Thoracic aorta (tissue), 2 donors: ENCODE measurements at regions not wholly inside any gene's neighbourhood (a gene's known extent, or its start where the extent isn't known, plus 50 kb on each side); places are given as distances from the start of the nearest gene placed in this dataset.

Source experiments
- ATAC-seq: fragments of 150-250 bp; one replicate; pipeline ENCODE4 v1.8.0; 2017; ENCODE audit warnings: low read depth; ENCODE audit not compliant: insufficient number of reproducible peaks, low FRiP score
- DNase-seq: peaks from one replicate; pipeline ENCODE4 v3.0.0-alpha.2; 2020; ENCODE audit warnings: low spot score
- H3K27ac ChIP-seq, 2 donors: fragments of 200-600 bp; sonication (generic); 1 replicate in 1 of 2; 2 replicates in 1 of 2; pipeline ENCODE4 v1.5.1; 2016; ENCODE audit warnings: mild to moderate bottlenecking in 2 of 2, moderate library complexity in 2 of 2
- H3K27me3 ChIP-seq: fragments of 200-600 bp; sonication (generic); replicated peaks from 2 replicates; pipeline ENCODE4 v1.6.0; 2016; ENCODE audit warnings: mild to moderate bottlenecking; ENCODE audit not compliant: insufficient read depth
- H3K36me3 ChIP-seq: fragments of 200-600 bp; sonication (generic); one replicate; pipeline ENCODE4 v1.5.1; 2016
- H3K4me1 ChIP-seq, 2 donors: fragments of 200-600 bp; sonication (generic); 1 replicate in 1 of 2; 2 replicates in 1 of 2; pipeline versions ENCODE4 v1.5.1 to v1.6.0; 2016; ENCODE audit warnings: low read depth in 2 of 2, mild to moderate bottlenecking in 1 of 2; ENCODE audit not compliant: control insufficient read depth in 1 of 2
- H3K4me3 ChIP-seq: fragments of 200-600 bp; sonication (generic); 2 replicates; pipeline ENCODE4 v1.5.1; 2016; ENCODE audit warnings: mild to moderate bottlenecking
- H3K9me3 ChIP-seq: fragments of 200-600 bp; sonication (generic); 2 replicates; pipeline ENCODE4 v1.5.1; 2016
- TF ChIP-seq, protein P1 (sequence below): fragments of 200-600 bp; sonication (generic); IDR thresholded peaks from one replicate; pipeline ENCODE4 v1.5.1; 2019; ENCODE audit warnings: antibody characterized with exemption

DNA sequence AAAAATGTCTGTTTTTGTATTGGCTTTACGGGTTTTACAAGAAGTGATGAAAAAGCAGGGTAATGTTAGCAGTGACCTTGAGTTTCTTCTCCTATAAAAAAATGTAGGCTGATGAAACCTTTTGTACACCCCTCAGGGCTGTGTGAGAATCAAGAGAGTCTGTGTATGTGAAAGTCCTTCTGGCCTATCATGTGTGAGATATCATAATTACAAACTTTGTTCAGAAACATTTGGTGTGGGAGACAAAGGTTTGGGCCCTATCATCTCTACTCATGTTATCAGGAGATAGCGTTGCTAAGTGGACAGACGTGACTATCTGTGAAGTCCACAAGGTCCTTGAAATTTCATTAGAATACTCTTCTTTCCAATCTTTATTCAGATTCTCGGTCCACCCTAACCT, 170.6 kb upstream of the HAND2 start:
- H3K27ac ChIP-seq, result no peak overlapping the region
- peaks cover 0 to 20% of the 10 kb centered on the region in 2 donors for H3K4me1 ChIP-seq
- no peaks in the 10 kb centered on the region for H3K36me3 ChIP-seq
- H3K27me3 ChIP-seq, result no peaks in the 10 kb centered on the region
- no peaks in the 10 kb centered on the region for H3K9me3 ChIP-seq
- no peak for ATAC-seq
- TF ChIP-seq, protein P1, sequence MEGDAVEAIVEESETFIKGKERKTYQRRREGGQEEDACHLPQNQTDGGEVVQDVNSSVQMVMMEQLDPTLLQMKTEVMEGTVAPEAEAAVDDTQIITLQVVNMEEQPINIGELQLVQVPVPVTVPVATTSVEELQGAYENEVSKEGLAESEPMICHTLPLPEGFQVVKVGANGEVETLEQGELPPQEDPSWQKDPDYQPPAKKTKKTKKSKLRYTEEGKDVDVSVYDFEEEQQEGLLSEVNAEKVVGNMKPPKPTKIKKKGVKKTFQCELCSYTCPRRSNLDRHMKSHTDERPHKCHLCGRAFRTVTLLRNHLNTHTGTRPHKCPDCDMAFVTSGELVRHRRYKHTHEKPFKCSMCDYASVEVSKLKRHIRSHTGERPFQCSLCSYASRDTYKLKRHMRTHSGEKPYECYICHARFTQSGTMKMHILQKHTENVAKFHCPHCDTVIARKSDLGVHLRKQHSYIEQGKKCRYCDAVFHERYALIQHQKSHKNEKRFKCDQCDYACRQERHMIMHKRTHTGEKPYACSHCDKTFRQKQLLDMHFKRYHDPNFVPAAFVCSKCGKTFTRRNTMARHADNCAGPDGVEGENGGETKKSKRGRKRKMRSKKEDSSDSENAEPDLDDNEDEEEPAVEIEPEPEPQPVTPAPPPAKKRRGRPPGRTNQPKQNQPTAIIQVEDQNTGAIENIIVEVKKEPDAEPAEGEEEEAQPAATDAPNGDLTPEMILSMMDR, result no peak
- no peak overlapping the region for H3K4me3 ChIP-seq
- DNase-seq, result no peak

DNA sequence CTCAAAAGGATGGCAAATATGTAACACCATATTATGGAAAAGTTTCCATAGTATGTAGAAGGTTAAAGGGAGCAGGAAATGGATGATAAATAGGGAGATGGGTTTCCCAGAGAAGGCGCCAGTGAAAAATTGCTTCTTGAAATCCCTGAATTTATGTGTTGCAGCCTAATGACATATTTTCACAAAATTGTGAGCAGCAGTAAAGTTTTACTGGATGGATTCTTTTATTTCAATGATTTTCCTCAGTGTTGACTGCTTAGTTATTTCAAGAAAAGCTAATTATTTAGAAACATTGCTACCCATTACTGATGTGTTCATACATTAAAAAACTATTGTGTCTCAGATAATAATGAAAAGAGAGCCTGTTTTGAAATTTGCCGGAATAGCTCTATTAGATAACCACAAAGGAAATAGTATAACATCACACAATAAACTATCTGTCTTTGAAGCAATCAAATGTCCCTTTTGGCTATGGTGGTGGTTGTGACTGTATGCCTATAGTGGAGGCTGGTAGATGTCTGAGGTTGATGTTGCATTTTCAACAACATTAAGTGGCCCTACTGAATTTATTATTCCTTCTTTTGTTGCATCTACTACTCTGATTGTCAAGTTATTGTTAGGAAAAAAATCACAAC, 169.9 kb upstream of the HAND2 start:
- ATAC-seq (no peak), DNase-seq (no peak)
- H3K4me3 ChIP-seq, result no peak overlapping the region
- no peaks in the 10 kb centered on the region for H3K9me3 ChIP-seq
- peaks cover 0 to 20% of the 10 kb centered on the region in 2 donors for H3K4me1 ChIP-seq
- H3K27ac ChIP-seq, result no peak overlapping the region
- H3K27me3 ChIP-seq, result no peaks in the 10 kb centered on the region
- H3K36me3 ChIP-seq, result no peaks in the 10 kb centered on the region
- TF ChIP-seq, protein P1, result no peak

DNA sequence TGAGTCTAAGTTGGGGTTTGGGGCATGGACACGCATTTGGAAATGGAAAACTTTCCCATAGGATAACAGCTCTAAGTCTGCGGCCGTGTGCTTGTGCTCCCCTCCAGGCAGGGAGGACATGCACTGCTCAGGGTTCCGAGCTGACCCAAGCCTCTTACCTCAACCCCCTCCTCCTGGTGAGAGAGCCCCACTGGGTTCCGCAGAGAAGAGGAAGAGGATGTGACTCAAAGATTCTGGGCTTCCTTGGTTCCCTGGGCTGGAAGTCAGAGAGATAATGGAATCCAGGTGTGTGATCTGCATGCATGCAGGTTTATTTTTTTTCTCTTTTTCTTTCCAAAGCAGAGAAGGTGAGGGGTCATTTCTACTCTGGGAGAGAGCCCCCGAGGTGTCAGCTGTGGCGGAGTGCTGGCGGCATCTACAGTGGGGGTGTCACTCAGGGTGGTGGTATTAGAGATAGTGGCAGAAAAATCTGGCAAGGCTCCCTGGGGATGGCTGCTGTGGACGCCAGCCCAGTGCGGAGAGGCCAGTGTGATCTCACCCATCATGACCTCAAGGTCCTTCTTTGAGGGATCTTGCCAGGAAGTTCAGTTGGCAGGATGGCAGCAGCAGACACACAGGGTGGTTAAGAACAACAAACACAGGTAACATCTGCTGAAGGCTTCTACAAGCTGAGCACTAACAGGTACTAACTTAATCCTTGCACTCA, 168.7 kb upstream of the HAND2 start:
- H3K27me3 ChIP-seq, result no peaks in the 10 kb centered on the region
- H3K4me1 ChIP-seq, result peaks cover 0 to 11% of the 10 kb centered on the region in 2 donors
- no peak overlapping the region for H3K27ac ChIP-seq
- DNase-seq, result no peak
- TF ChIP-seq, protein P1, result no peak
- H3K4me3 ChIP-seq, result no peak overlapping the region
- no peak for ATAC-seq
- H3K36me3 ChIP-seq, result no peaks in the 10 kb centered on the region
- H3K9me3 ChIP-seq, result no peaks in the 10 kb centered on the region

DNA sequence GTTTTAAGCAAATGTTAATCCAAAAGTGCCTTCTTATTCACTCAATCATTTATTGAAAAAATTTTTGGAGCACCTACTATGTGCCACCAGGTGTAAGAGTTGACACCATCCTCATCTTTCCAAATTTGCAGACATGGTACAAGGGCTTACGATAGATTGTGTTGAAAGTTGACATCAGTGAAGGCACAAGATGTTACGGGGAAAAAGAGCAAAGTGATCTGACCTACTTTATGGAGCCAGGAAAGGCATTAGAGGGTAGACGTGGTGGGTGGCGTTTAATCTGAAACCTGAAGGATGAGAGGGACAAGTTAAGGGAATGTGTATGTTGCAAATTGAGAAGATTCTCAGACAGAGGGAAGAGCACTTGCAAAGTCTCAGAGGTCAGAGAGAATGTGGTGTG, 167.8 kb upstream of the HAND2 start:
- TF ChIP-seq, protein P1, result no peak
- peaks cover 0 to 5% of the 10 kb centered on the region in 2 donors for H3K4me1 ChIP-seq
- no peaks in the 10 kb centered on the region for H3K27me3 ChIP-seq
- no peak overlapping the region for H3K27ac ChIP-seq
- no peak overlapping the region for H3K4me3 ChIP-seq
- H3K36me3 ChIP-seq, result no peaks in the 10 kb centered on the region
- ATAC-seq, result no peak
- no peaks in the 10 kb centered on the region for H3K9me3 ChIP-seq
- no peak for DNase-seq

DNA sequence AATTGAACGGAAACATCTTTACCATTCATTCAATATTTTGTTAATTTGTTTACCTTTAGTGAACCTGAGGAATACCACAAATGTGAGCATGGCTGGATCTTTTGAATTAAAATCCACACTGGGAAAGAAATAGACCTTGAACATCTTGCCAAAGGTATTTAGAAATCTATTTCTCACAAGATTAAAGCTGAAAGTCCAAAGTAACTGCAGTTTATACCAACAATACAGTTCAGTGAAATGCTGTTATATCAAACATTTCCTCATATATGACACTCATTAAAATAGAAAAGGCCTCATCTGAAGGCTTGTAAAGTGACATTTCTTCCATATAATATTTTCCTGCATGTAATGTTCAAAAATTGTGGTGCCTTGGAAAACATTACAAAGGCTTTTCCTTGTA, 166.5 kb upstream of the HAND2 start:
- Histone ChIP-seq H3K9me3 (no peaks in the 10 kb centered on the region), H3K27me3 (no peaks in the 10 kb centered on the region), H3K4me3 (no peak overlapping the region), H3K36me3 (no peaks in the 10 kb centered on the region), H3K27ac (no peak overlapping the region), H3K4me1 (no peaks in the 10 kb centered on the region)
- DNase-seq (no peak), ATAC-seq (no peak)
- TF ChIP-seq, protein P1, result no peak
